ENCODE measurements at regions not wholly inside any gene's neighbourhood (a gene's known extent, or its start where the extent isn't known, plus 50 kb on each side); places are given as distances from the start of the nearest gene placed in this dataset.

- Histone ChIP-seq H3K4me3 (ENCODE audit: low read length) (no peak overlapping the region), H4K20me1 (ENCODE audit: control insufficient read depth, insufficient read depth, low read depth, low read length) (no peaks in the 10 kb centered on the region), H3F3A (ENCODE audit: control insufficient read depth, insufficient read depth) (no peaks in the 10 kb centered on the region), H3K9me3 (ENCODE audit: control insufficient read depth, insufficient read depth, low read length) (no peaks in the 10 kb centered on the region), H3K27me3 (ENCODE audit: control insufficient read depth, low read length) (no peaks in the 10 kb centered on the region), H3K4me1 (ENCODE audit: control insufficient read depth, low read length) (no peaks in the 10 kb centered on the region), H3K4me2 (ENCODE audit: low read length) (no peak overlapping the region), H3K36me3 (ENCODE audit: control insufficient read depth, low read length) (no peaks in the 10 kb centered on the region), H3K9me2 (replicated peaks; ENCODE audit: control insufficient read depth, low read length) (no peaks in the 10 kb centered on the region), H3K27ac (ENCODE audit: low read depth, low read length) (no peak overlapping the region), H3K79me2 (ENCODE audit: control insufficient read depth, low read length) (no peaks in the 10 kb centered on the region)
- TF ChIP-seq EZH2phosphoT487 (IDR thresholded peaks at IDR 0.05; ENCODE audit: borderline replicate concordance, low read length), result no peak
Measured at GRCh38 chr21:17921579-17922530, 102.7 kb upstream of the C21orf91 start.

DNA sequence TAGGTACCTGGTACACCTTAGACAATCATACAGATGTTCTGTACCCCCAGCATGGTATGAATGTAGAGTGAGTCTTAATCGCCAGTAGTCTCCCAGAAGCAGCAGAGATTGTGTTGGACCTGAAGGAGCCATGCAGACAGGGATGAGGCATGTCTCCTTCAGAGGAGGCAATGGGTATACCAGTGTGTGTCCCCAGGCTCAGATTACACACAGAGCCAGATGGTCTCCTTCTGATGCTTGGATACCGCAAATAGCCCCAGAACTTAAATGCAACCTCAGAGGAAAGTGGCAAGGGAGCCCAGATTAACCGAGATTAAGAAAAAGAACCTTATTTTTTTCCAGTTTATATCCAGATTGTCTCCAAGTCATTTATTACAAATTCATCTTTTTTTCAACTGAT, 96.8 kb upstream of the C21orf91 start:
- H3F3A ChIP-seq (ENCODE audit: control insufficient read depth, insufficient read depth), result no peaks in the 10 kb centered on the region
- TF ChIP-seq CTCF (IDR thresholded peaks at IDR 0.05; ENCODE audit: low read depth, low read length, poor library complexity, severe bottlenecking) (no peak), EZH2phosphoT487 (IDR thresholded peaks at IDR 0.05; ENCODE audit: borderline replicate concordance, low read length) (no peak)
- H3K36me3 ChIP-seq (ENCODE audit: control insufficient read depth, low read length), result no peaks in the 10 kb centered on the region

DNA sequence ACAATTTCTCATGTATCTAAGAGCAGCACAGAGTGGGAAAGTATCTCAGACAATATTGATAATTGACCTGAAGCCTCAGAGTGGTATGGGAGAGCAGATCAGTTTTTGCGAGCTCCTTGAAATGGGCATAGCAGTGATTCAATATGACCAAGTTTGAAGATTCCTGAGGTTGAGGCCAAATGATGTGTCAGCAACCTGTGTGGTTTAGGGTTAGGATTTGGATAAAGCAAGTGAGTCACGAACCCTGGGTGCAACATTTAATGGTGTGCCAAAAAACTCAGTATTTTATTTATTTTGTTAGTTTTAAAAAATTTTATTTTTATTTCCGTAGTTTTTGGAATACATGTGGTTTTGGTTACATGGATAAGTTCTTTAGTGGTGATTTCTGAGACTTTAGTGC, 92.5 kb upstream of the C21orf91 start:
- Histone ChIP-seq H4K20me1 (ENCODE audit: control insufficient read depth, insufficient read depth, low read depth, low read length) (no peaks in the 10 kb centered on the region), H3K36me3 (ENCODE audit: control insufficient read depth, low read length) (no peaks in the 10 kb centered on the region), H3K27ac (ENCODE audit: low read depth, low read length) (no peak overlapping the region), H3K9me3 (ENCODE audit: control insufficient read depth, insufficient read depth, low read length) (no peaks in the 10 kb centered on the region), H3F3A (ENCODE audit: control insufficient read depth, insufficient read depth) (no peaks in the 10 kb centered on the region), H3K4me3 (ENCODE audit: low read length) (no peak overlapping the region), H3K9me2 (replicated peaks; ENCODE audit: control insufficient read depth, low read length) (no peaks in the 10 kb centered on the region), H3K4me2 (ENCODE audit: low read length) (no peak overlapping the region), H3K4me1 (ENCODE audit: control insufficient read depth, low read length) (no peaks in the 10 kb centered on the region), H3K79me2 (ENCODE audit: control insufficient read depth, low read length) (no peaks in the 10 kb centered on the region), H3K27me3 (ENCODE audit: control insufficient read depth, low read length) (no peaks in the 10 kb centered on the region)
- no peak for TF ChIP-seq EZH2phosphoT487 (IDR thresholded peaks at IDR 0.05; ENCODE audit: borderline replicate concordance, low read length)
- TF ChIP-seq CTCF (IDR thresholded peaks at IDR 0.05; ENCODE audit: low read depth, low read length, poor library complexity, severe bottlenecking), result no peak

More for the DNA sequence above, 96.8 kb upstream of the C21orf91 start:
- Histone ChIP-seq H4K20me1 (ENCODE audit: control insufficient read depth, insufficient read depth, low read depth, low read length) (no peaks in the 10 kb centered on the region), H3K9me2 (replicated peaks; ENCODE audit: control insufficient read depth, low read length) (no peaks in the 10 kb centered on the region), H3K4me2 (ENCODE audit: low read length) (no peak overlapping the region), H3K27ac (ENCODE audit: low read depth, low read length) (no peak overlapping the region), H3K4me3 (ENCODE audit: low read length) (no peak overlapping the region), H3K27me3 (ENCODE audit: control insufficient read depth, low read length) (no peaks in the 10 kb centered on the region), H3K79me2 (ENCODE audit: control insufficient read depth, low read length) (no peaks in the 10 kb centered on the region), H3K4me1 (ENCODE audit: control insufficient read depth, low read length) (no peaks in the 10 kb centered on the region), H3K9me3 (ENCODE audit: control insufficient read depth, insufficient read depth, low read length) (no peaks in the 10 kb centered on the region)

Measured in DOHH2 (cell line).